ENCODE measurements at regions not wholly inside any gene's neighbourhood (a gene's known extent, or its start where the extent isn't known, plus 50 kb on each side); places are given as distances from the start of the nearest gene placed in this dataset.

GRCh38 chr15:58292751-58293175 is 139.0 kb upstream of the LIPC start:
- H3K4me1 Mint-ChIP-seq (ENCODE audit: low read depth): peaks cover 10% of the 10 kb centered on the region
- no peak overlapping the region for H3K27ac Mint-ChIP-seq (ENCODE audit: unreplicated experiment)
- no peak overlapping the region for H3K4me3 Mint-ChIP-seq (ENCODE audit: unreplicated experiment)
- TF ChIP-seq CTCF (IDR thresholded peaks at IDR 0.05): no peak
- H3K27me3 Mint-ChIP-seq (ENCODE audit: low read depth): no peaks in the 10 kb centered on the region
- H3K9me3 Mint-ChIP-seq (ENCODE audit: low read depth): peaks cover 15% of the 10 kb centered on the region
- H3K36me3 Mint-ChIP-seq (ENCODE audit: low read depth): peaks cover 6% of the 10 kb centered on the region
- no peak for DNase-seq (ENCODE audit: low spot score)

- Mint-ChIP-seq H3K4me1 (ENCODE audit: low read depth) (peaks cover 10% of the 10 kb centered on the region), H3K27ac (ENCODE audit: unreplicated experiment) (no peak overlapping the region), H3K36me3 (ENCODE audit: low read depth) (peaks cover 6% of the 10 kb centered on the region)
These were observed 137.9 kb upstream of the LIPC start for GRCh38 chr15:58293622-58294550.

GRCh38 chr15:58294681-58295254 is 137.0 kb upstream of the LIPC start:
- no peak for DNase-seq (ENCODE audit: low spot score)
- Mint-ChIP-seq H3K4me1 (ENCODE audit: low read depth) (peaks cover 10% of the 10 kb centered on the region), H3K36me3 (ENCODE audit: low read depth) (peaks cover 6% of the 10 kb centered on the region), H3K27me3 (ENCODE audit: low read depth) (no peaks in the 10 kb centered on the region), H3K4me3 (ENCODE audit: unreplicated experiment) (no peak overlapping the region), H3K27ac (ENCODE audit: unreplicated experiment) (no peak overlapping the region), H3K9me3 (ENCODE audit: low read depth) (peaks cover 15% of the 10 kb centered on the region)
- TF ChIP-seq CTCF (IDR thresholded peaks at IDR 0.05): no peak

More at GRCh38 chr15:58293622-58294550, 137.9 kb upstream of the LIPC start:
- no peak for TF ChIP-seq CTCF (IDR thresholded peaks at IDR 0.05)
- H3K4me3 Mint-ChIP-seq (ENCODE audit: unreplicated experiment): no peak overlapping the region
- no peak for DNase-seq (ENCODE audit: low spot score)
- peaks cover 15% of the 10 kb centered on the region for H3K9me3 Mint-ChIP-seq (ENCODE audit: low read depth)
- H3K27me3 Mint-ChIP-seq (ENCODE audit: low read depth): no peaks in the 10 kb centered on the region

- no peak overlapping the region for H3K4me3 Mint-ChIP-seq (ENCODE audit: unreplicated experiment)
- peaks cover 15% of the 10 kb centered on the region for H3K9me3 Mint-ChIP-seq (ENCODE audit: low read depth)
- no peak for DNase-seq (ENCODE audit: low spot score)
- H3K27me3 Mint-ChIP-seq (ENCODE audit: low read depth): no peaks in the 10 kb centered on the region
- TF ChIP-seq CTCF (IDR thresholded peaks at IDR 0.05): no peak
- peaks cover 10% of the 10 kb centered on the region for H3K4me1 Mint-ChIP-seq (ENCODE audit: low read depth)
- no peak overlapping the region for H3K27ac Mint-ChIP-seq (ENCODE audit: unreplicated experiment)
- peaks cover 6% of the 10 kb centered on the region for H3K36me3 Mint-ChIP-seq (ENCODE audit: low read depth)
These were observed 136.1 kb upstream of the LIPC start for GRCh38 chr15:58295637-58296215.

- H3K4me3 Mint-ChIP-seq (ENCODE audit: unreplicated experiment): no peak overlapping the region
These were observed 135.5 kb upstream of the LIPC start for GRCh38 chr15:58296276-58296675.

More at GRCh38 chr15:58296276-58296675, 135.5 kb upstream of the LIPC start:
- Mint-ChIP-seq H3K36me3 (ENCODE audit: low read depth) (peaks cover 6% of the 10 kb centered on the region), H3K27me3 (ENCODE audit: low read depth) (no peaks in the 10 kb centered on the region), H3K27ac (ENCODE audit: unreplicated experiment) (no peak overlapping the region), H3K4me1 (ENCODE audit: low read depth) (peaks cover 10% of the 10 kb centered on the region), H3K9me3 (ENCODE audit: low read depth) (peaks cover 15% of the 10 kb centered on the region)
- no peak for DNase-seq (ENCODE audit: low spot score)
- TF ChIP-seq CTCF (IDR thresholded peaks at IDR 0.05): no peak

Data from chondrocyte (in vitro differentiated cells).